GM12892 (cell line): ENCODE measurements at regions not wholly inside any gene's neighbourhood (a gene's known extent, or its start where the extent isn't known, plus 50 kb on each side); places are given as distances from the start of the nearest gene placed in this dataset.

ENCODE experiments used
- POLR2A ChIP-seq: IDR thresholded peaks from 2 replicates; pipeline ENCODE4 v1.6.1; 2011; ENCODE audit warnings: low read depth, low read length, control low read depth
- POLR2AphosphoS5 ChIP-seq: IDR thresholded peaks from 2 replicates; pipeline ENCODE4 v1.6.1; 2011; ENCODE audit warnings: low read depth, low read length, control low read depth

GRCh38 chr2:146220957-146221356 lies 1623.9 kb upstream of the ACVR2A start:
- TF ChIP-seq POLR2AphosphoS5: no peak
- TF ChIP-seq POLR2A: no peak
